UCSD-AML1 (cell line): ENCODE measurements at regions not wholly inside any gene's neighbourhood (a gene's known extent, or its start where the extent isn't known, plus 50 kb on each side); places are given as distances from the start of the nearest gene placed in this dataset.

Source experiments
- DNase-seq: peaks from one replicate; lab custom pipeline; 2025; ENCODE audit not compliant: unreplicated experiment; lab: John Stamatoyannopoulos, UW

- no peak for DNase-seq
Measured at GRCh38 chr20:12638633-12639312, 370.0 kb upstream of the SPTLC3 start.

GRCh38 chr20:12640251-12640650 lies 368.5 kb upstream of the SPTLC3 start:
- no peak for DNase-seq

DNA sequence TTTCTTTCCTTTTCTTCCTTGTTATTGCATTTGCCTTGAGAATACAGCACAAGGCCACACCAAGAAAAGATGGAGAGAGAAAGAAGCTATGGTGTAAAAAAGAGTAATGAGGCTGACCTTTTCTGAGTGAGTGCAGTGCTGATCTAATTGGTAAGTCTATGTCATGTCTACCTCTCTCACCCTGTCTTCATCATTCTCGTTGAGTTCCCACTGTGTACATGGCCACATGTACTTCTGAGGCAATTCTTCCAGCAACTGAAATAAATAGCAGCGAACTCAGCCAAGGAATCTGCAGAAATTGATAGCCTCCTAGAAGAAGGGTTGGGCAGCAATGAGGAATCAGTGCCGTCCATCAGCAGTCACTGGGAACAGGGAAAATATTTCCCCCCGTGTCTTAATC lies 367.2 kb upstream of the SPTLC3 start:
- DNase-seq: no peak

GRCh38 chr20:12644461-12644860 lies 364.3 kb upstream of the SPTLC3 start:
- no peak for DNase-seq

- DNase-seq: no peak
Measured at GRCh38 chr20:12649234-12649633, 359.5 kb upstream of the SPTLC3 start.

DNA sequence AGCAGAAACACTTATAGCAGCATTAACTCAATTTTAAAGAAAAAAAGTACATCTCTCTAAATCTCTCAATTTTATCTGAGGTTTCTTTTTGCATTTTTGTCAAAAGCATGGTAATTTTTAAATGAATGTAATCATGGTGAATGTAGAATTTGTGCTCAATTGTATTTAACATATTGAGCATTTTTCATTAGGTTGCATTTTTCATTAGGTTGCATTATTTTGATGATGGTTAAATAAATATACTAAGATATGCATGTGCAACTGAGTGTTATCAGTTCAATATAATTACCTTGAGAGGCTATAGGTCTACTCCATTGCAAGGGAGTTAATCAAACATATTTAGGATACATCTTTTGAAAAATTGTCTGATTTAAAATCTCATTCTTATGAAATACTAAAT lies 355.1 kb upstream of the SPTLC3 start:
- no peak for DNase-seq

- no peak for DNase-seq
Measured at GRCh38 chr20:12659942-12660341, 348.8 kb upstream of the SPTLC3 start.

GRCh38 chr20:12660918-12661317 lies 347.9 kb upstream of the SPTLC3 start:
- DNase-seq: no peak

DNA sequence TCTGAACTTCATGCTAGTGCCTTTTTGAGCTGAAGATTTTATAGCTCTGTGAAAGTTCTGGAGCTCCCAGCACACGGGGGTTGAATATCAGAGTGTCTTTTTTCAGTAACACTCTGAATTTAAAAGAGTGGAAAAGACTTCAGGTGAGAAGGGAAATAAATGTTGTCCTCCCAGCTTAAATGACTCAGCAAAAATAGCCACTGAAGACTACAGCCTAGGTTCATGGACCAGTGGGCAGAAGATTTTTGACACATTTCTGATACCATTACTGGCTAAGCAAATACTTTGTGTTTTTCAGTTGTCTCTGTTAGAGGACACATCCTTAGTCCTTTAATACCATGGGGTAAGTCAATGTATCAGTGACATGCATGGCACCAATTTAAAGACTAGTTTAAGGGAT lies 338.5 kb upstream of the SPTLC3 start:
- no peak for DNase-seq

DNA sequence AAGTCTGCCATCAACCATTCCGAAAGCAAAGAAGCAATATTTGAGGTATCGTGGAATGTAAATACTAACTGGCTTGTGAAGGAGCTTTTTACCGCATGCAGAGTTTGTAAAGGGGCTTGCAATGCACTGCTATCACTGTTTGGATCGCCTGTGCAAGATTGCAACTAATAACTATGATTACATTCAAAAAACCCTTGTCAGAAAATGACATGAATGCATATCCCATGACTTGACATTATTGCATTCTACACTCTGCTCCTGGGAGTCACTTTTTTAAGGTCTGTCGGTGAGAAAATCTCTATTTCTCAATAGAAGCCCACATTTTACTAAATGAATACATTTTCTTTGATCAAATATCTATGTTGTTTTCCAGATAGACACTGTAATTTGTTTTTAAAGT lies 335.4 kb upstream of the SPTLC3 start:
- no peak for DNase-seq

DNA sequence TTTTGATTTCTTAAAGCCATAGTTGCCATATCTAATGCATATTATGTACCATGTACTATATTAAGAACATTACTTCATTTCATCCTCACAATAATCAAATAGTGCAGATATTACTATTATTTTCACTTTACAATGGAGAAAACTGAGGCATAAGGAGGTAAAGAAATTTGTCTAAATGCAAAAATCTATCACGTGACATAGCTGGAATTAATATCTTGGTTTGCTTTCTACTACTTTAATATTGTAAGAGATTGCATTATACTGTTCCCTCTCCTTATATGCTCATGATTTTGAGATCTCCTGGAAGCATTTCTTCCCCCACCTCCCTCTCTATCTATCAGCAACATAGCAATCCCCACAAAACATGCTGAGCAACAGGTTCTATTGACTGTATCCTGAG lies 330.8 kb upstream of the SPTLC3 start:
- no peak for DNase-seq

- no peak for DNase-seq
Measured at GRCh38 chr20:12679447-12679846, 329.3 kb upstream of the SPTLC3 start.

GRCh38 chr20:12682613-12683012 lies 326.2 kb upstream of the SPTLC3 start:
- no peak for DNase-seq

DNA sequence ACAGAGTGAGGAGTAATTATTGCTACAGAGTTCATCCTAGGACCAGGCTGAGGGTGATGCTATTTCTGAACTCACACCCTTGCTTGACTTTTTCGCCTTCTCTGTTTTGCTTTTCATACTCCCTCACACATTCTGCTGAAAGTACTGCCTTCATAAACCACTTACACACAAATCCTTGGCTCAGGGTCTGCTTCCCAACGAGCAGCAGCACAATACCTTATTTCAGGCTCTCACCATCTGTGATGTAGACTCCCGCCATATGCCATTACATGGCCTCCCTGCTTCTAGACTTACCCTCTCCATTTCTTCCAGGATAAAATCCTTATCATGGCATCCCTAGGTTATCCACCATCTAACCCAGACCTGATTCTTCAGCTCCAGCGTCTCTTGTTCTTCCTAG lies 321.3 kb upstream of the SPTLC3 start:
- no peak for DNase-seq

GRCh38 chr20:12695937-12696336 lies 312.8 kb upstream of the SPTLC3 start:
- no peak for DNase-seq

- no peak for DNase-seq
Measured at GRCh38 chr20:12698817-12699216, 310.0 kb upstream of the SPTLC3 start.

- DNase-seq: no peak
Measured at GRCh38 chr20:12699374-12700228, 309.2 kb upstream of the SPTLC3 start.

GRCh38 chr20:12700701-12701100 lies 308.1 kb upstream of the SPTLC3 start:
- no peak for DNase-seq

GRCh38 chr20:12702312-12702711 lies 306.5 kb upstream of the SPTLC3 start:
- no peak for DNase-seq

- no peak for DNase-seq
Measured at GRCh38 chr20:12715371-12715770, 293.4 kb upstream of the SPTLC3 start.

GRCh38 chr20:12715991-12716680 lies 292.6 kb upstream of the SPTLC3 start:
- DNase-seq: no peak

DNA sequence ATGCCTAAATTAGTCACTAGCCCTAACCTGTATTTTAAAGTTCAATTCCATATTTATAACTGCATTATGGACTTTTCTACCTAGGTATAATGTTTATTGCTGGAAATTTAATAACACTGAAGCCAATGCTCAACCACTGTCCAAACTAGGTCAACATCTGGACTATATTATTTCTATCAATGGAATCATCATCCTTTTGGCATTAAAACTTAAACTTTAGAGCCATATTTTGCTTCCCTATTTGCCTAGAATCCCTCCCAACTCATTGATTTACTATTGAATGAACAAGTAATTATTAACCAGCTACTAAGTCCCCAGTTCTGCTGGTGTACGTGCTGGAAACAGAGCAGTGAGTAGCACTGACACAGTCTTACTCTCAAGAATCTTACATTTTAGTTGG lies 291.7 kb upstream of the SPTLC3 start:
- no peak for DNase-seq
